PC-3 (cell line): ENCODE measurements at regions not wholly inside any gene's neighbourhood (a gene's known extent, or its start where the extent isn't known, plus 50 kb on each side); places are given as distances from the start of the nearest gene placed in this dataset.

ENCODE experiments used
- ATAC-seq: fragments of 200-7000 bp; cut with Tn5 transposase; 2 replicates; pipeline ENCODE4 v1.9.1; 2020; ENCODE audit warnings: mild to moderate bottlenecking, moderate library complexity
- BruUV-seq: library from RNA; stranded (reverse); fragments of 400-500 nt; replicated peaks from 2 replicates; lab custom pipeline; 2021; lab: Mats Ljungman, UMichigan
- CTCF ChIA-PET: fragments of 300-600 bp; sonication (Branson Sonifier 250); formaldehyde crosslinking; loops from one replicate; lab custom pipeline; 2022; ENCODE audit warnings: antibody characterized with exemption; lab: Charles Lee
- POLR2A ChIA-PET: fragments of 300-600 bp; sonication (Branson Sonifier 250); formaldehyde crosslinking; loops from one replicate; lab custom pipeline; 2022; ENCODE audit warnings: antibody characterized with exemption; ENCODE audit not compliant: unreplicated experiment; lab: Charles Lee
- DNase-seq: peaks from one replicate; pipeline ENCODE4 v3.0.0-alpha.2; 2015
- H2AFZ ChIP-seq: fragments of 300-600 bp; sonication (generic); 2 replicates; pipeline ENCODE4 v1.6.0; 2016; ENCODE audit warnings: antibody characterized with exemption, low read length
- H3F3A ChIP-seq: fragments of 300-600 bp; sonication (generic); one replicate; pipeline ENCODE4 v1.6.0; 2017; ENCODE audit warnings: antibody characterized with exemption, low read length, control low read depth, mild to moderate bottlenecking; ENCODE audit not compliant: unreplicated experiment
- H3K27ac ChIP-seq: fragments of 300-600 bp; sonication (generic); 2 replicates; pipeline ENCODE4 v1.5.1; 2016; ENCODE audit warnings: mild to moderate bottlenecking, low read length
- H3K27me3 ChIP-seq: fragments of 300-600 bp; sonication (generic); 2 replicates; pipeline ENCODE4 v1.6.1; 2016; ENCODE audit warnings: low read length, mixed read lengths
- H3K36me3 ChIP-seq: fragments of 300-600 bp; sonication (generic); 2 replicates; pipeline ENCODE4 v1.6.1; 2016; ENCODE audit warnings: low read depth, mixed run types, low read length, mixed read lengths
- H3K4me1 ChIP-seq: fragments of 300-600 bp; sonication (generic); 2 replicates; pipeline ENCODE4 v1.5.1; 2016; ENCODE audit warnings: low read length; ENCODE audit not compliant: insufficient read depth
- H3K4me2 ChIP-seq: fragments of 300-600 bp; sonication (generic); 2 replicates; pipeline ENCODE4 v1.6.0; 2016; ENCODE audit warnings: low read length
- H3K4me3 ChIP-seq: fragments of 300-600 bp; sonication (generic); 2 replicates; pipeline ENCODE4 v1.5.1; 2016; ENCODE audit warnings: mild to moderate bottlenecking, low read length, mixed read lengths
- H3K79me2 ChIP-seq: fragments of 300-600 bp; sonication (generic); 2 replicates; pipeline ENCODE4 v1.6.1; 2017; ENCODE audit warnings: low read length, mixed read lengths
- H3K9ac ChIP-seq: fragments of 300-600 bp; sonication (generic); 2 replicates; pipeline ENCODE4 v1.6.0; 2016; ENCODE audit warnings: mild to moderate bottlenecking, low read length
- H3K9me2 ChIP-seq: fragments of 300-600 bp; sonication (generic); replicated peaks from 2 replicates; pipeline ENCODE4 v1.6.1; 2016; ENCODE audit warnings: mixed run types, low read length, mixed read lengths
- H3K9me3 ChIP-seq: fragments of 300-600 bp; sonication (generic); 2 replicates; pipeline ENCODE4 v1.6.1; 2016; ENCODE audit warnings: low read length, mixed read lengths
- H4K20me1 ChIP-seq: fragments of 300-600 bp; sonication (generic); 2 replicates; pipeline ENCODE4 v1.6.1; 2016; ENCODE audit warnings: low read length, mixed read lengths
- EZH2 ChIP-seq: fragments of 300-600 bp; sonication (generic); IDR thresholded peaks from one replicate; pipeline ENCODE4 v1.6.1; 2017; ENCODE audit warnings: antibody characterized with exemption, mild to moderate bottlenecking, low read length; ENCODE audit not compliant: unreplicated experiment
- EZH2phosphoT487 ChIP-seq: fragments of 300-600 bp; sonication (generic); IDR thresholded peaks from 2 replicates; pipeline ENCODE4 v1.6.1; 2018; ENCODE audit warnings: mild to moderate bottlenecking, antibody characterized with exemption, low read length, borderline replicate concordance
- intact Hi-C: fragments of 100-400 bp; cut with micrococcal nuclease; formaldehyde crosslinking; loops from 2 replicates; pipeline ENCODE4 v1.9.0; 2023
- TF ChIP-seq, protein P1 (sequence below): fragments of 300-600 bp; sonication (generic); conservative IDR thresholded peaks from 2 replicates; pipeline ENCODE4 v1.5.1; 2017; ENCODE audit warnings: antibody characterized with exemption, low read depth, mild to moderate bottlenecking, low read length

GRCh38 chr3:104291437-104291851, 1075.3 kb upstream of the ALCAM start:
- Histone ChIP-seq H3K9ac (no peak overlapping the region), H3K9me2 (no peaks in the 10 kb centered on the region), H3K4me2 (no peak overlapping the region), H2AFZ (no peak overlapping the region), H3K36me3 (peaks cover 3% of the 10 kb centered on the region; the same call in 1 of the 2 replicates), H3F3A (no peaks in the 10 kb centered on the region), H3K4me3 (no peak overlapping the region), H3K27ac (no peak overlapping the region), H3K79me2 (no peaks in the 10 kb centered on the region), H3K9me3 (no peaks in the 10 kb centered on the region), H3K27me3 (no peaks in the 10 kb centered on the region), H3K4me1 (no peaks in the 10 kb centered on the region), H4K20me1 (no peaks in the 10 kb centered on the region)
- TF ChIP-seq EZH2phosphoT487: no peak
- TF ChIP-seq, protein P1, sequence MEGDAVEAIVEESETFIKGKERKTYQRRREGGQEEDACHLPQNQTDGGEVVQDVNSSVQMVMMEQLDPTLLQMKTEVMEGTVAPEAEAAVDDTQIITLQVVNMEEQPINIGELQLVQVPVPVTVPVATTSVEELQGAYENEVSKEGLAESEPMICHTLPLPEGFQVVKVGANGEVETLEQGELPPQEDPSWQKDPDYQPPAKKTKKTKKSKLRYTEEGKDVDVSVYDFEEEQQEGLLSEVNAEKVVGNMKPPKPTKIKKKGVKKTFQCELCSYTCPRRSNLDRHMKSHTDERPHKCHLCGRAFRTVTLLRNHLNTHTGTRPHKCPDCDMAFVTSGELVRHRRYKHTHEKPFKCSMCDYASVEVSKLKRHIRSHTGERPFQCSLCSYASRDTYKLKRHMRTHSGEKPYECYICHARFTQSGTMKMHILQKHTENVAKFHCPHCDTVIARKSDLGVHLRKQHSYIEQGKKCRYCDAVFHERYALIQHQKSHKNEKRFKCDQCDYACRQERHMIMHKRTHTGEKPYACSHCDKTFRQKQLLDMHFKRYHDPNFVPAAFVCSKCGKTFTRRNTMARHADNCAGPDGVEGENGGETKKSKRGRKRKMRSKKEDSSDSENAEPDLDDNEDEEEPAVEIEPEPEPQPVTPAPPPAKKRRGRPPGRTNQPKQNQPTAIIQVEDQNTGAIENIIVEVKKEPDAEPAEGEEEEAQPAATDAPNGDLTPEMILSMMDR: no peak
- TF ChIP-seq EZH2: no peak
- intact Hi-C loops: loop anchor here (10.0 kb wide), 1 partner anchor 173 kb away; no protein-coding TSS in a partner anchor
- no peak for ATAC-seq
- CTCF ChIA-PET: no interaction called here
- BruUV-seq: no TSS peak
- POLR2A ChIA-PET: interaction anchor here (0.6 kb wide), 1 partner anchor 1232 kb away, joined by 3 read pairs; no protein-coding TSS in a partner anchor
- no peak for DNase-seq

GRCh38 chr3:104291878-104292277, 1074.8 kb upstream of the ALCAM start:
- DNase-seq (no peak), ATAC-seq (0 out of 2 replicates have a peak, but pooled peaks have one; percentile 6)
- no peak overlapping the region for H2AFZ ChIP-seq
- no peak overlapping the region for H3K27ac ChIP-seq
- H3F3A ChIP-seq: no peaks in the 10 kb centered on the region
- POLR2A ChIA-PET: no interaction called here
- H3K9me3 ChIP-seq: no peaks in the 10 kb centered on the region
- H3K27me3 ChIP-seq: no peaks in the 10 kb centered on the region
- H3K4me3 ChIP-seq: no peak overlapping the region
- CTCF ChIA-PET: no interaction called here
- no peaks in the 10 kb centered on the region for H3K79me2 ChIP-seq
- TF ChIP-seq, protein P1: no peak
- TF ChIP-seq EZH2 (no peak), EZH2phosphoT487 (no peak)
- intact Hi-C loops: loop anchor here (10.0 kb wide), 1 partner anchor 173 kb away; no protein-coding TSS in a partner anchor
- H3K9me2 ChIP-seq: no peaks in the 10 kb centered on the region
- H3K9ac ChIP-seq: no peak overlapping the region
- no peaks in the 10 kb centered on the region for H4K20me1 ChIP-seq
- BruUV-seq: no TSS peak
- H3K4me1 ChIP-seq: no peaks in the 10 kb centered on the region
- H3K4me2 ChIP-seq: no peak overlapping the region
- peaks cover 3% of the 10 kb centered on the region; the same call in 1 of the 2 replicates for H3K36me3 ChIP-seq

DNA sequence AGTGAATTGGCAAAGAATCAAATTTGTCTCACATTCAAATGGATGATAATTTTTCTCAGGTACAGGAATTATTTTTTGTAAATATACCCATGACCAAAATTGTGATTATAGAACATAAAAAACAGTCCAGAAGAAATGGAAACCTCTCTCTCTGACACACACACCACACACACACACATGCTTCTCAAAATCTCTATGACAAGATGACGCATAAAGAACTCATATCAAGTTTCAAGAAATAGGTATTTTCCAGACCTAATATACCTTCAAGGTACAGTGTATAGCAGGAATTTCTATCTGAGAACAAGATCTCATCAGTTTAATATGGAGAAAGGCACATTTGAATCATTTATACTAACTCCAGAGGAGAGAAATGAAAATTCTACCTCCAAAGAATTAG, 1069.1 kb upstream of the ALCAM start:
- ChIA-PET CTCF (no interaction called here), POLR2A (no interaction called here)
- Histone ChIP-seq H3K4me2 (no peak overlapping the region), H3K9me2 (no peaks in the 10 kb centered on the region), H4K20me1 (no peaks in the 10 kb centered on the region), H3K27me3 (no peaks in the 10 kb centered on the region), H3F3A (no peaks in the 10 kb centered on the region), H3K27ac (no peak overlapping the region), H2AFZ (no peak overlapping the region), H3K79me2 (no peaks in the 10 kb centered on the region), H3K4me3 (no peak overlapping the region), H3K9ac (no peak overlapping the region), H3K9me3 (no peaks in the 10 kb centered on the region), H3K4me1 (no peaks in the 10 kb centered on the region), H3K36me3 (no peaks in the 10 kb centered on the region)
- intact Hi-C loops: loop anchor here (10.0 kb wide), 1 partner anchor 167 kb away; no protein-coding TSS in a partner anchor
- BruUV-seq: no TSS peak
- TF ChIP-seq, protein P1: no peak
- TF ChIP-seq EZH2phosphoT487 (no peak), EZH2 (no peak)
- ATAC-seq (no peak), DNase-seq (peak; percentile 34)
